Glutamatergic neuron (in vitro differentiated cells): ENCODE measurements at regions not wholly inside any gene's neighbourhood (a gene's known extent, or its start where the extent isn't known, plus 50 kb on each side); places are given as distances from the start of the nearest gene placed in this dataset.

Experiments used
- DNase-seq: peaks from one replicate; pipeline ENCODE4 v3.0.0; 2022
- H3K27ac Mint-ChIP-seq: one replicate; pipeline ENCODE4 v1.8.0; 2020; ENCODE audit warnings: mild to moderate bottlenecking, mixed read lengths, inconsistent platforms; ENCODE audit not compliant: unreplicated experiment
- H3K27me3 Mint-ChIP-seq: one replicate; pipeline ENCODE4 v1.8.0; 2020; ENCODE audit warnings: mild to moderate bottlenecking, moderate library complexity, mixed read lengths, inconsistent platforms; ENCODE audit not compliant: unreplicated experiment
- H3K36me3 Mint-ChIP-seq: one replicate; pipeline ENCODE4 v1.8.0; 2020; ENCODE audit warnings: mild to moderate bottlenecking, mixed read lengths, inconsistent platforms; ENCODE audit not compliant: unreplicated experiment
- H3K4me1 Mint-ChIP-seq: one replicate; pipeline ENCODE4 v1.8.0; 2020; ENCODE audit warnings: mild to moderate bottlenecking, low read depth, mixed read lengths, inconsistent platforms; ENCODE audit not compliant: unreplicated experiment
- H3K4me3 Mint-ChIP-seq: one replicate; pipeline ENCODE4 v1.8.0; 2020; ENCODE audit warnings: mild to moderate bottlenecking, mixed read lengths, inconsistent platforms; ENCODE audit not compliant: unreplicated experiment
- H3K9me3 Mint-ChIP-seq: one replicate; pipeline ENCODE4 v1.8.0; 2020; ENCODE audit warnings: mild to moderate bottlenecking, moderate library complexity, mixed read lengths, inconsistent platforms; ENCODE audit not compliant: unreplicated experiment
- CTCF ChIP-seq: fragments of 200-600 bp; sonication (generic); IDR thresholded peaks from one replicate; pipeline ENCODE4 v1.5.0; 2021; ENCODE audit not compliant: partially characterized antibody, unreplicated experiment

- no peak overlapping the region for H3K4me3 Mint-ChIP-seq
Observed at GRCh38 chr1:190046231-190046630, 431.4 kb downstream of the BRINP3 start.

More at GRCh38 chr1:190046231-190046630, 431.4 kb downstream of the BRINP3 start:
- Mint-ChIP-seq H3K27me3 (no peaks in the 10 kb centered on the region), H3K36me3 (no peaks in the 10 kb centered on the region), H3K9me3 (no peaks in the 10 kb centered on the region), H3K27ac (no peak overlapping the region), H3K4me1 (no peaks in the 10 kb centered on the region)
- no peak for TF ChIP-seq CTCF
- no peak for DNase-seq
